SK-N-SH (cell line): ENCODE measurements at regions not wholly inside any gene's neighbourhood (a gene's known extent, or its start where the extent isn't known, plus 50 kb on each side); places are given as distances from the start of the nearest gene placed in this dataset.

ENCODE experiments used
- CTCF ChIA-PET: fragments of 300-600, 350-600 bp; formaldehyde crosslinking; extraction: SDS; loops from one replicate; lab custom pipeline; 2021; lab: Yijun Ruan, JAX
- POLR2A ChIA-PET: fragments of 350-600 bp; sonication (Branson Sonifier 250); formaldehyde crosslinking; extraction: SDS; loops from one replicate; lab custom pipeline; 2020; ENCODE audit warnings: antibody characterized with exemption, inconsistent platforms; lab: Yijun Ruan, JAX
- DNase-seq: peaks from one replicate; pipeline ENCODE4 v3.0.0; 2012
- H2AFZ ChIP-seq: fragments of 200-600 bp; sonication (generic); 2 replicates; pipeline ENCODE4 v1.8.1; 2016; ENCODE audit warnings: antibody characterized with exemption, mild to moderate bottlenecking, low read depth
- H3F3A ChIP-seq: fragments of 200-600 bp; sonication (generic); replicated peaks from 2 replicates; pipeline ENCODE3; 2016; ENCODE audit warnings: antibody characterized with exemption, mild to moderate bottlenecking; ENCODE audit not compliant: insufficient read depth
- H3K27ac ChIP-seq, 2 experiments: fragments of 200-500 bp in 1 of 2; fragments of 200-600 bp in 1 of 2; sonication (Bioruptor generic) in 1 of 2; sonication (generic), shearing (Covaris generic) in 1 of 2; 2 replicates each; pipeline versions ENCODE4 v1.5.1 to v1.6.1; 2014 to 2016; ENCODE audit warnings: low read depth in 2 of 2, inconsistent platforms in 1 of 2, low read length in 1 of 2, mild to moderate bottlenecking in 1 of 2, mixed read lengths in 1 of 2
- H3K27me3 ChIP-seq: fragments of 200-600 bp; sonication (generic), shearing (Covaris generic); 2 replicates; pipeline ENCODE4 v1.6.1; 2016; ENCODE audit warnings: mixed run types; ENCODE audit not compliant: insufficient read depth
- H3K36me3 ChIP-seq, 2 experiments: fragments of 200-500 bp in 1 of 2; fragments of 200-600 bp in 1 of 2; sonication (Bioruptor generic) in 1 of 2; sonication (generic) in 1 of 2; replicated peaks in 1 of 2; 2 replicates each; pipeline versions ENCODE3 to v1.5.1; 2014 to 2016; ENCODE audit warnings: low read length in 1 of 2, mild to moderate bottlenecking in 1 of 2; ENCODE audit not compliant: insufficient read depth in 2 of 2, control insufficient read depth in 1 of 2
- H3K4me1 ChIP-seq, 2 experiments: fragments of 200-500 bp in 1 of 2; fragments of 200-600 bp in 1 of 2; sonication (Bioruptor generic) in 1 of 2; sonication (generic), shearing (Covaris generic) in 1 of 2; 2 replicates each; pipeline versions ENCODE4 v1.5.1 to v1.6.1; 2014 to 2016; ENCODE audit warnings: low read depth in 1 of 2, low read length in 1 of 2, mixed run types in 1 of 2; ENCODE audit not compliant: insufficient read depth in 2 of 2, control insufficient read depth in 1 of 2
- H3K4me2 ChIP-seq: fragments of 200-600 bp; sonication (generic), shearing (Covaris generic); 2 replicates; pipeline ENCODE4 v1.6.1; 2017; ENCODE audit warnings: mixed run types
- H3K4me3 ChIP-seq, 2 experiments: fragments of 200-500 bp in 1 of 2; fragments of 200-600 bp in 1 of 2; sonication (Bioruptor generic) in 1 of 2; sonication (generic), shearing (Covaris generic) in 1 of 2; 2 replicates each; pipeline versions ENCODE4 v1.5.1 to v1.8.1; 2014 to 2016; ENCODE audit warnings: low read depth in 2 of 2, inconsistent platforms in 1 of 2, low read length in 1 of 2, mild to moderate bottlenecking in 1 of 2, mixed read lengths in 1 of 2, moderate library complexity in 1 of 2
- H3K79me2 ChIP-seq: fragments of 200-600 bp; sonication (generic); 2 replicates; pipeline ENCODE4 v1.8.1; 2017; ENCODE audit warnings: mild to moderate bottlenecking; ENCODE audit not compliant: insufficient read depth
- H3K9ac ChIP-seq: fragments of 200-600 bp; sonication (generic); 2 replicates; pipeline ENCODE4 v1.6.1; 2017; ENCODE audit warnings: mixed run types
- H3K9me2 ChIP-seq: fragments of 200-600 bp; sonication (generic); 2 replicates; pipeline ENCODE4 v1.6.1; 2017; ENCODE audit warnings: mixed run types
- H3K9me3 ChIP-seq: fragments of 200-600 bp; sonication (generic); 2 replicates; pipeline ENCODE4 v1.6.1; 2017; ENCODE audit warnings: mixed run types, mild to moderate bottlenecking, moderate library complexity
- H4K20me1 ChIP-seq: fragments of 200-600 bp; sonication (generic); 2 replicates; pipeline ENCODE4 v1.6.1; 2017; ENCODE audit warnings: mild to moderate bottlenecking, mixed run types; ENCODE audit not compliant: insufficient read depth
- ELF1 ChIP-seq: IDR thresholded peaks from 2 replicates; pipeline ENCODE4 v1.4.0; 2012
- FOSL2 ChIP-seq: IDR thresholded peaks from 2 replicates; pipeline ENCODE4 v1.4.0; 2012; ENCODE audit warnings: low read depth, mild to moderate bottlenecking, moderate library complexity, borderline replicate concordance
- FOXM1 ChIP-seq: IDR thresholded peaks from 2 replicates; pipeline ENCODE4 v1.4.0; 2012; ENCODE audit warnings: low read depth, mild to moderate bottlenecking
- POLR2AphosphoS5 ChIP-seq: IDR thresholded peaks from 2 replicates; pipeline ENCODE4 v1.6.1; 2012; ENCODE audit warnings: low read depth, low read length
- RAD21 ChIP-seq: IDR thresholded peaks from 2 replicates; pipeline ENCODE4 v1.6.1; 2012; ENCODE audit warnings: mild to moderate bottlenecking, low read length
- RFX5 ChIP-seq: IDR thresholded peaks from 2 replicates; pipeline ENCODE4 v1.6.1; 2012; ENCODE audit warnings: mild to moderate bottlenecking, improper control_type of control experiment, low read length
- TCF12 ChIP-seq: IDR thresholded peaks from 2 replicates; pipeline ENCODE4 v1.4.0; 2012
- WGBS: methylation state at CpG from one replicate; pipeline ENCODE4 v1.1.6; 2017; ENCODE audit warnings: low lambda C conversion rate; 5-methylcytosine and 5-hydroxymethylcytosine counted together
- TF ChIP-seq, protein P1 (sequence below): IDR thresholded peaks from 2 replicates; pipeline ENCODE4 v1.4.0; 2012; ENCODE audit warnings: low read depth, borderline replicate concordance
- TF ChIP-seq, protein P2 (sequence below): IDR thresholded peaks from 2 replicates; pipeline ENCODE4 v1.4.0; 2012; ENCODE audit warnings: low read depth
- TF ChIP-seq, protein P3 (sequence below): fragments of 200-600 bp; sonication (generic); IDR thresholded peaks from 2 replicates; pipeline ENCODE4 v1.6.1; 2017; ENCODE audit warnings: antibody characterized with exemption, mild to moderate bottlenecking, moderate library complexity
- TF ChIP-seq, protein P4 (sequence below): IDR thresholded peaks from 2 replicates; pipeline ENCODE4 v1.4.0; 2012; ENCODE audit warnings: low read depth, borderline replicate concordance
- TF ChIP-seq, protein P5 (sequence below): fragments of 150-350 bp; IDR thresholded peaks from 2 replicates; pipeline ENCODE4 v1.6.1; 2016; ENCODE audit warnings: mild to moderate bottlenecking, low read depth, low read length
- TF ChIP-seq, protein P6 (sequence below): IDR thresholded peaks from 2 replicates; pipeline ENCODE4; 2012

DNA sequence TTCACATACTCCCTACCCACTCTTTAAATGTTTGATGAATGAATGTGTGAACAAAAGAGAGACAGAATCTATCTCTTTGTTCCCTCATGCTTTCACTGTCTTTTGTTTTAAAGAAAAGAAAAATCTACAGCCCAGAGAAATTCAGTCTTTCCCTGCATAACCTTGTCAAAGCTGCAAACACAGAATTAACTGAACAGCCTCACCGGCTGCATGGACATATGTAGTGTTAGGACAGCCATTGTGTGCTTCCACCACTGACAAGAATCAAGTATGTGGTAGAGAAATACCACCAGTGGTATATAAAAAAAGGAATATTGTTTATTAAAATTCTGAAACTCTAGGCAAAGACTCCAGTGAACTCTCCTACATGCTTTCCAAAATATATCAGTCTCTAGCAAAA, 348.4 kb upstream of the NBEA start (continued):
- TF ChIP-seq, protein P1, sequence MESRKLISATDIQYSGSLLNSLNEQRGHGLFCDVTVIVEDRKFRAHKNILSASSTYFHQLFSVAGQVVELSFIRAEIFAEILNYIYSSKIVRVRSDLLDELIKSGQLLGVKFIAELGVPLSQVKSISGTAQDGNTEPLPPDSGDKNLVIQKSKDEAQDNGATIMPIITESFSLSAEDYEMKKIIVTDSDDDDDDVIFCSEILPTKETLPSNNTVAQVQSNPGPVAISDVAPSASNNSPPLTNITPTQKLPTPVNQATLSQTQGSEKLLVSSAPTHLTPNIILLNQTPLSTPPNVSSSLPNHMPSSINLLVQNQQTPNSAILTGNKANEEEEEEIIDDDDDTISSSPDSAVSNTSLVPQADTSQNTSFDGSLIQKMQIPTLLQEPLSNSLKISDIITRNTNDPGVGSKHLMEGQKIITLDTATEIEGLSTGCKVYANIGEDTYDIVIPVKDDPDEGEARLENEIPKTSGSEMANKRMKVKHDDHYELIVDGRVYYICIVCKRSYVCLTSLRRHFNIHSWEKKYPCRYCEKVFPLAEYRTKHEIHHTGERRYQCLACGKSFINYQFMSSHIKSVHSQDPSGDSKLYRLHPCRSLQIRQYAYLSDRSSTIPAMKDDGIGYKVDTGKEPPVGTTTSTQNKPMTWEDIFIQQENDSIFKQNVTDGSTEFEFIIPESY = no peak
- TF ChIP-seq FOSL2 (no peak), TCF12 (no peak), RFX5 (no peak)
- TF ChIP-seq, protein P2, sequence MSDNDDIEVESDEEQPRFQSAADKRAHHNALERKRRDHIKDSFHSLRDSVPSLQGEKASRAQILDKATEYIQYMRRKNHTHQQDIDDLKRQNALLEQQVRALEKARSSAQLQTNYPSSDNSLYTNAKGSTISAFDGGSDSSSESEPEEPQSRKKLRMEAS = no peak
- TF ChIP-seq, protein P3, sequence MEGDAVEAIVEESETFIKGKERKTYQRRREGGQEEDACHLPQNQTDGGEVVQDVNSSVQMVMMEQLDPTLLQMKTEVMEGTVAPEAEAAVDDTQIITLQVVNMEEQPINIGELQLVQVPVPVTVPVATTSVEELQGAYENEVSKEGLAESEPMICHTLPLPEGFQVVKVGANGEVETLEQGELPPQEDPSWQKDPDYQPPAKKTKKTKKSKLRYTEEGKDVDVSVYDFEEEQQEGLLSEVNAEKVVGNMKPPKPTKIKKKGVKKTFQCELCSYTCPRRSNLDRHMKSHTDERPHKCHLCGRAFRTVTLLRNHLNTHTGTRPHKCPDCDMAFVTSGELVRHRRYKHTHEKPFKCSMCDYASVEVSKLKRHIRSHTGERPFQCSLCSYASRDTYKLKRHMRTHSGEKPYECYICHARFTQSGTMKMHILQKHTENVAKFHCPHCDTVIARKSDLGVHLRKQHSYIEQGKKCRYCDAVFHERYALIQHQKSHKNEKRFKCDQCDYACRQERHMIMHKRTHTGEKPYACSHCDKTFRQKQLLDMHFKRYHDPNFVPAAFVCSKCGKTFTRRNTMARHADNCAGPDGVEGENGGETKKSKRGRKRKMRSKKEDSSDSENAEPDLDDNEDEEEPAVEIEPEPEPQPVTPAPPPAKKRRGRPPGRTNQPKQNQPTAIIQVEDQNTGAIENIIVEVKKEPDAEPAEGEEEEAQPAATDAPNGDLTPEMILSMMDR = no peak

DNA sequence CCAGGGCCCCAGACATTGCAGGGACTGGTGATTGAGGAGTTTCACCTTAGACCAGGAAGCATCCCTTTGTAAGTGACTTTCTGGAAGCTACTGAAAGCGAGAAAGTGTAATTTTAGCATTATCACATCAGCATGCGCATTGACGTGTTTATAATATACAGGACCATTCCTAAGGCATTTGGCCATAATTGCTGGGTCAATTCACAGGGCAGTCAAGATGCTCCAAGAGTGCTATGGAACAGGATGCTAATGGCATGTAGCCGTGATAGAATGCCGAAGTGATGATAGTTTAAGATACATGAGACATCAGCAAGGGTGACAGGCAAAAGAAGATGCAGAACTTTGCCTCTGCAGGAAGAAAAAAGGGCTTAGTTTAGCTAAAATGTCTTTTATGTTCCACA, 347.6 kb upstream of the NBEA start:
- ChIA-PET CTCF (interaction anchor here (0.6 kb wide), 1 partner anchor 21 kb away, joined by 3 read pairs; no protein-coding TSS in a partner anchor), POLR2A (no interaction called here)
- Histone ChIP-seq H3F3A (no peaks in the 10 kb centered on the region), H3K4me1 (no peaks in the 10 kb centered on the region), H4K20me1 (no peaks in the 10 kb centered on the region), H3K79me2 (no peaks in the 10 kb centered on the region), H3K9me2 (no peaks in the 10 kb centered on the region), H3K36me3 (no peaks in the 10 kb centered on the region), H3K9ac (no peak overlapping the region), H2AFZ (no peak overlapping the region), H3K4me2 (no peak overlapping the region), H3K27ac (no peak overlapping the region), H3K9me3 (no peaks in the 10 kb centered on the region), H3K4me3 (no peak overlapping the region), H3K27me3 (no peaks in the 10 kb centered on the region)
- WGBS = 89% methylated on average over 5 of the region's 5 CpGs
- no peak for DNase-seq
- TF ChIP-seq RAD21 (no peak), FOXM1 (no peak), ELF1 (no peak), FOSL2 (no peak), POLR2AphosphoS5 (no peak)
- TF ChIP-seq, protein P4, sequence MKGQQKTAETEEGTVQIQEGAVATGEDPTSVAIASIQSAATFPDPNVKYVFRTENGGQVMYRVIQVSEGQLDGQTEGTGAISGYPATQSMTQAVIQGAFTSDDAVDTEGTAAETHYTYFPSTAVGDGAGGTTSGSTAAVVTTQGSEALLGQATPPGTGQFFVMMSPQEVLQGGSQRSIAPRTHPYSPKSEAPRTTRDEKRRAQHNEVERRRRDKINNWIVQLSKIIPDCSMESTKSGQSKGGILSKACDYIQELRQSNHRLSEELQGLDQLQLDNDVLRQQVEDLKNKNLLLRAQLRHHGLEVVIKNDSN = no peak
- TF ChIP-seq, protein P5, sequence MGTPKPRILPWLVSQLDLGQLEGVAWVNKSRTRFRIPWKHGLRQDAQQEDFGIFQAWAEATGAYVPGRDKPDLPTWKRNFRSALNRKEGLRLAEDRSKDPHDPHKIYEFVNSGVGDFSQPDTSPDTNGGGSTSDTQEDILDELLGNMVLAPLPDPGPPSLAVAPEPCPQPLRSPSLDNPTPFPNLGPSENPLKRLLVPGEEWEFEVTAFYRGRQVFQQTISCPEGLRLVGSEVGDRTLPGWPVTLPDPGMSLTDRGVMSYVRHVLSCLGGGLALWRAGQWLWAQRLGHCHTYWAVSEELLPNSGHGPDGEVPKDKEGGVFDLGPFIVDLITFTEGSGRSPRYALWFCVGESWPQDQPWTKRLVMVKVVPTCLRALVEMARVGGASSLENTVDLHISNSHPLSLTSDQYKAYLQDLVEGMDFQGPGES = no peak
- TF ChIP-seq, protein P6, sequence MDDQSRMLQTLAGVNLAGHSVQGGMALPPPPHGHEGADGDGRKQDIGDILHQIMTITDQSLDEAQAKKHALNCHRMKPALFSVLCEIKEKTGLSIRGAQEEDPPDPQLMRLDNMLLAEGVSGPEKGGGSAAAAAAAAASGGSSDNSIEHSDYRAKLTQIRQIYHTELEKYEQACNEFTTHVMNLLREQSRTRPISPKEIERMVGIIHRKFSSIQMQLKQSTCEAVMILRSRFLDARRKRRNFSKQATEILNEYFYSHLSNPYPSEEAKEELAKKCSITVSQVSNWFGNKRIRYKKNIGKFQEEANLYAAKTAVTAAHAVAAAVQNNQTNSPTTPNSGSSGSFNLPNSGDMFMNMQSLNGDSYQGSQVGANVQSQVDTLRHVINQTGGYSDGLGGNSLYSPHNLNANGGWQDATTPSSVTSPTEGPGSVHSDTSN = no peak
